ENCODE measurements at regions not wholly inside any gene's neighbourhood (a gene's known extent, or its start where the extent isn't known, plus 50 kb on each side); places are given as distances from the start of the nearest gene placed in this dataset.

DNA sequence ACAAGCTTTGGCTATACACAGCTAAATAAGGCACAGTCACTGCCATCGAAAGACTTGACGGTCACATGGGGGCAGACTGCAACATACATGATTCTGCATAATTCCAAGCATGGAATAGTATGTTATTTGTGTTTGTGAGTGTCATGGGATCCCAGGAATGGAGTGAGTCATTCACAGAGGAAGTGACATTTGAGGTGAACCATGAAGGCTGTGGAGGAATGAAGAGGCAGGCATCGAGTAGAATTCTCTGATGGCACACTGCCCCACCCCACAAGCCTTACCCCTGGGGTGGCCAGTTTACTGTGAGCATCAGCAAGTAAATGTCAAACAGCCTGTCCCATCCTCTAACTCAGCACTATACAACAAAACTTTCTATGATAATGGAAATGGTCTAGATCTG is 619.7 kb downstream of the MID1IP1 start:
- TF ChIP-seq, protein P1, sequence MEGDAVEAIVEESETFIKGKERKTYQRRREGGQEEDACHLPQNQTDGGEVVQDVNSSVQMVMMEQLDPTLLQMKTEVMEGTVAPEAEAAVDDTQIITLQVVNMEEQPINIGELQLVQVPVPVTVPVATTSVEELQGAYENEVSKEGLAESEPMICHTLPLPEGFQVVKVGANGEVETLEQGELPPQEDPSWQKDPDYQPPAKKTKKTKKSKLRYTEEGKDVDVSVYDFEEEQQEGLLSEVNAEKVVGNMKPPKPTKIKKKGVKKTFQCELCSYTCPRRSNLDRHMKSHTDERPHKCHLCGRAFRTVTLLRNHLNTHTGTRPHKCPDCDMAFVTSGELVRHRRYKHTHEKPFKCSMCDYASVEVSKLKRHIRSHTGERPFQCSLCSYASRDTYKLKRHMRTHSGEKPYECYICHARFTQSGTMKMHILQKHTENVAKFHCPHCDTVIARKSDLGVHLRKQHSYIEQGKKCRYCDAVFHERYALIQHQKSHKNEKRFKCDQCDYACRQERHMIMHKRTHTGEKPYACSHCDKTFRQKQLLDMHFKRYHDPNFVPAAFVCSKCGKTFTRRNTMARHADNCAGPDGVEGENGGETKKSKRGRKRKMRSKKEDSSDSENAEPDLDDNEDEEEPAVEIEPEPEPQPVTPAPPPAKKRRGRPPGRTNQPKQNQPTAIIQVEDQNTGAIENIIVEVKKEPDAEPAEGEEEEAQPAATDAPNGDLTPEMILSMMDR (IDR thresholded peaks at IDR 0.05; ENCODE audit: low read depth, low read length, poor library complexity, severe bottlenecking) = no peak
- TF ChIP-seq EZH2phosphoT487 (IDR thresholded peaks at IDR 0.05; ENCODE audit: borderline replicate concordance, low read length) = no peak

All from DOHH2 (cell line).